ENCODE measurements at regions not wholly inside any gene's neighbourhood (a gene's known extent, or its start where the extent isn't known, plus 50 kb on each side); places are given as distances from the start of the nearest gene placed in this dataset.

- no peak overlapping the region for H3K4me3 ChIP-seq
- no peaks in the 10 kb centered on the region for H3K4me1 ChIP-seq
- H3K36me3 ChIP-seq (ENCODE audit: insufficient read depth in 1 of 2, low read depth in 1 of 2) = no peaks in the 10 kb centered on the region
- H3K27me3 ChIP-seq (ENCODE audit: insufficient read depth in 3 of 3, low read length in 2 of 3) = no peaks in the 10 kb centered on the region
- WGBS, 3 donors = 82 to 85% (median 83%) methylated on average over 4 of the region's 4 CpGs
- ATAC-seq (no peak), DNase-seq (no peak)
- TF ChIP-seq, protein P1, sequence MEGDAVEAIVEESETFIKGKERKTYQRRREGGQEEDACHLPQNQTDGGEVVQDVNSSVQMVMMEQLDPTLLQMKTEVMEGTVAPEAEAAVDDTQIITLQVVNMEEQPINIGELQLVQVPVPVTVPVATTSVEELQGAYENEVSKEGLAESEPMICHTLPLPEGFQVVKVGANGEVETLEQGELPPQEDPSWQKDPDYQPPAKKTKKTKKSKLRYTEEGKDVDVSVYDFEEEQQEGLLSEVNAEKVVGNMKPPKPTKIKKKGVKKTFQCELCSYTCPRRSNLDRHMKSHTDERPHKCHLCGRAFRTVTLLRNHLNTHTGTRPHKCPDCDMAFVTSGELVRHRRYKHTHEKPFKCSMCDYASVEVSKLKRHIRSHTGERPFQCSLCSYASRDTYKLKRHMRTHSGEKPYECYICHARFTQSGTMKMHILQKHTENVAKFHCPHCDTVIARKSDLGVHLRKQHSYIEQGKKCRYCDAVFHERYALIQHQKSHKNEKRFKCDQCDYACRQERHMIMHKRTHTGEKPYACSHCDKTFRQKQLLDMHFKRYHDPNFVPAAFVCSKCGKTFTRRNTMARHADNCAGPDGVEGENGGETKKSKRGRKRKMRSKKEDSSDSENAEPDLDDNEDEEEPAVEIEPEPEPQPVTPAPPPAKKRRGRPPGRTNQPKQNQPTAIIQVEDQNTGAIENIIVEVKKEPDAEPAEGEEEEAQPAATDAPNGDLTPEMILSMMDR (IDR thresholded peaks at IDR 0.05) = no peak
- no peak overlapping the region for H3K27ac ChIP-seq
- no peaks in the 10 kb centered on the region for H3K9me3 ChIP-seq
- intact Hi-C loops (cut with DNase I) = no loop called here
Measured at GRCh38 chr13:80946008-80946802, 605.3 kb upstream of the SPRY2 start.

DNA sequence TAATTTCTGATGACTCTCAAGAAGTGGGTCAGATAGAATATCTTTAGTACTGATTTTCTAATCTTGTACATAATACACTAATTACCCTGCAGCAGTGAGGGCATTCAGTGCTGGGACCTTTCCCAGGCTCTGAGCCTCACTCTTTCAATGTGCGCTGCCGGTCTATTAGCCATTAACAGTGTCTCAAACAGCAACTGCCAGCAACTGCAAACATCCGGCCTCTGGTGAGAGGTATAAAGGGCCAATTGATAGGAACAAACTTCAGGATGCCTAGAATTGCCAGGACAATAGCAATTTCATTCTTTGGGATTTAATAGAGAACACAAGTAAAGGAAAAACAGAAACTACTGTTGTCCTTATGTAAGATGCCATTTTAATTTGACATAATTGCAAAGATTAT lies 604.4 kb upstream of the SPRY2 start:
- TF ChIP-seq, protein P1 (IDR thresholded peaks at IDR 0.05) = no peak
- 22 to 40% (median 24%) methylated on average over 3 of the region's 3 CpGs for WGBS, 3 donors
- no peaks in the 10 kb centered on the region for H3K27me3 ChIP-seq (ENCODE audit: insufficient read depth in 3 of 3, low read length in 2 of 3)
- intact Hi-C loops (cut with DNase I) = no loop called here
- DNase-seq = no peak
- no peaks in the 10 kb centered on the region for H3K36me3 ChIP-seq (ENCODE audit: insufficient read depth in 1 of 2, low read depth in 1 of 2)
- ATAC-seq = no peak
- H3K4me1 ChIP-seq = no peaks in the 10 kb centered on the region
- H3K27ac ChIP-seq = no peak overlapping the region
- no peak overlapping the region for H3K4me3 ChIP-seq
- no peaks in the 10 kb centered on the region for H3K9me3 ChIP-seq

GRCh38 chr13:80939581-80939980 lies 598.7 kb upstream of the SPRY2 start:
- no peaks in the 10 kb centered on the region for H3K4me1 ChIP-seq
- H3K4me3 ChIP-seq = no peak overlapping the region
- H3K27me3 ChIP-seq (ENCODE audit: insufficient read depth in 3 of 3, low read length in 2 of 3) = no peaks in the 10 kb centered on the region
- H3K36me3 ChIP-seq (ENCODE audit: insufficient read depth in 1 of 2, low read depth in 1 of 2) = no peaks in the 10 kb centered on the region
- ATAC-seq (no peak), DNase-seq (no peak)
- H3K9me3 ChIP-seq = no peaks in the 10 kb centered on the region
- 85 to 98% (median 90%) methylated on average over 2 of the region's 2 CpGs for WGBS, 3 donors
- no peak overlapping the region for H3K27ac ChIP-seq
- TF ChIP-seq, protein P1 (IDR thresholded peaks at IDR 0.05) = no peak
- intact Hi-C loops (cut with DNase I) = no loop called here

DNA sequence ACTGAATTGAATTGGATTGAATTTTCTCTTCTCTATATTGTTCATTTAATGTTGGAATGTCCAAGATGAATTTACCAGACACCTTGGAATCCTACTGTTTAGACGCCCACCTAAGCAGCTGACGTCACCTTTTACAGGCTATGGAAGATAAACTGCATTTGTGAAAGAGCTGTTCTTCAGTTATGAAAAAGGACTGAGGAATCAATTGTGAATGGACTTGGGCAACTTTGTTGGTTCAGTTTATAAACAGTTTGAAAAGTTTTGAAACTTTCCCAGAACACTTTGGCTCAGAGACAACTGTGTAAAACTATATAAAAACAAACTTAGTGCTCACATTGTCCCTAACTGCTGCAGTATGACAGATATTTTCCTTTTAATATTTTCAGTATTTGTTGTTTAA lies 590.8 kb upstream of the SPRY2 start:
- Histone ChIP-seq H3K27ac (no peak overlapping the region), H3K4me3 (no peak overlapping the region), H3K27me3 (ENCODE audit: insufficient read depth in 3 of 3, low read length in 2 of 3) (no peaks in the 10 kb centered on the region), H3K9me3 (no peaks in the 10 kb centered on the region), H3K4me1 (no peaks in the 10 kb centered on the region), H3K36me3 (ENCODE audit: insufficient read depth in 1 of 2, low read depth in 1 of 2) (no peaks in the 10 kb centered on the region)
- TF ChIP-seq, protein P1 (IDR thresholded peaks at IDR 0.05) = no peak
- DNase-seq (no peak), ATAC-seq (no peak)
- intact Hi-C loops (cut with DNase I) = no loop called here
- WGBS, 3 donors = 38 to 71% (median 40%) methylated on average over 2 of the region's 2 CpGs

GRCh38 chr13:80931118-80931517 lies 590.2 kb upstream of the SPRY2 start:
- intact Hi-C loops (cut with DNase I) = no loop called here
- no peak overlapping the region for H3K27ac ChIP-seq
- H3K4me3 ChIP-seq = no peak overlapping the region
- TF ChIP-seq, protein P1 (IDR thresholded peaks at IDR 0.05) = no peak
- 85 to 91% (median 86%) methylated on average over 1 of the region's 1 CpG for WGBS, 3 donors
- no peaks in the 10 kb centered on the region for H3K36me3 ChIP-seq (ENCODE audit: insufficient read depth in 1 of 2, low read depth in 1 of 2)
- no peak for DNase-seq
- no peaks in the 10 kb centered on the region for H3K9me3 ChIP-seq
- H3K27me3 ChIP-seq (ENCODE audit: insufficient read depth in 3 of 3, low read length in 2 of 3) = no peaks in the 10 kb centered on the region
- no peaks in the 10 kb centered on the region for H3K4me1 ChIP-seq
- no peak for ATAC-seq
